Stimulated activated CD4-positive, alpha-beta T cell treated with anti-CD3 and anti-CD28 coated beads, TNF-alpha, amount 100 ng/mL, for 4 hours (primary cell): ENCODE measurements at regions not wholly inside any gene's neighbourhood (a gene's known extent, or its start where the extent isn't known, plus 50 kb on each side); places are given as distances from the start of the nearest gene placed in this dataset.

Experiments used
- DNase-seq, 3 experiments: peaks; one replicate each; pipeline ENCODE4 v3.0.0-alpha.2; 2020; ENCODE audit warnings: low read depth in 3 of 3

DNA sequence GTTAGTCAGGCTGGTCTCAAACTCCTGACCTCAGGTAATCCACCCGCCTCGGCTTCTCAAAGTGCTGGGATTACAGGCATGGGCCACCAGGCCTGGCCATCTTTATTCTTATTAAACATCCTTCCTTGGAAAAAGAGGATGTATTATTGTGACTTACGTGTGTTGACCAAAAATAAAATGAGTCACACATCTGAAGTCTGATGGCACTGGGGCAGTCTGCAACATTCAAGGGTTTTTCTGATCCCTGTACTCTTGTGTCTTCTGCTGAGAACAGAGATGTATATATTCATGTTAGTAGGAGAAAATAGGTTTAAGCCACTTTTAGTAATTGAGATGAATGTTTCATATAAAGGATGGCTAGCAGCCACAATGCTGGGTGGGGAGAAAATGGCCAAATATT is 129.9 kb upstream of the RIPOR2 start:
- DNase-seq: no peak

DNA sequence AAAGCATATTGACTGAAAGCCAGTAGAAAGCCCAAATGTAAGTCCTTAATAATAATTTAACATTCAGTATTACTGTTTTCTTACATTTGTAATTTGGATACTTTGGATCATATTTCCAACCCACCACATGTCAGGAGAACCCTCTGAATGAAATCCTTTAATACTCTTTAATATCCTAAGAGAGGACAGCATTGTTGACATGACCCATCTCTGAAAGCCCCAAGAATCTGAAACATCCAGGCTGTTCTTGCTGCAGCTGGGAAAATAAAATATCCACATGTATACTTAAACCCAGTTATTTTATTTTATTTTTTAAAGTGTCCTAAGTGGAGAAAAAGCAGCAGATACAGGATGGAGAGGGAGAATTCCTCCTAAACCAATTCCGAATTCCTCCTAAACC is 130.8 kb upstream of the RIPOR2 start:
- DNase-seq: no peak

DNA sequence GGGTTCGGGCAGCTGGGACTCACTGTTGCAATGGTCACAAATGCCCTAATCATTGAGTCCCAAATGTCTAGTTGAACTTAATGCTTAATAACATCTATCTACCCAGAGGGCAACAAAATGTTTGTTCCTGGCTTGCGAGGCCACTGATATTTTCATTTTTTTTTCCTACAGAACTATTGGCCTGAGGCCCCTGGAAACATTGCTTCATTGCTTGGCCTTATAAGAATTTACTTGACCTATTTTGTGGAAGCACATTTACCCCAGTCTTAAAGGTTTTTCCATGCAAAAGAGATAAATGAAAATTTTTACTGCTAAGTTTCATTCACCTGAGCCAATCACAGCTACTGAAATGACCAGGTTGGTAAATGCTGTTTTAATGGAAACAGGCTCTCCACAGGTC is 133.1 kb upstream of the RIPOR2 start:
- no peak for DNase-seq

DNA sequence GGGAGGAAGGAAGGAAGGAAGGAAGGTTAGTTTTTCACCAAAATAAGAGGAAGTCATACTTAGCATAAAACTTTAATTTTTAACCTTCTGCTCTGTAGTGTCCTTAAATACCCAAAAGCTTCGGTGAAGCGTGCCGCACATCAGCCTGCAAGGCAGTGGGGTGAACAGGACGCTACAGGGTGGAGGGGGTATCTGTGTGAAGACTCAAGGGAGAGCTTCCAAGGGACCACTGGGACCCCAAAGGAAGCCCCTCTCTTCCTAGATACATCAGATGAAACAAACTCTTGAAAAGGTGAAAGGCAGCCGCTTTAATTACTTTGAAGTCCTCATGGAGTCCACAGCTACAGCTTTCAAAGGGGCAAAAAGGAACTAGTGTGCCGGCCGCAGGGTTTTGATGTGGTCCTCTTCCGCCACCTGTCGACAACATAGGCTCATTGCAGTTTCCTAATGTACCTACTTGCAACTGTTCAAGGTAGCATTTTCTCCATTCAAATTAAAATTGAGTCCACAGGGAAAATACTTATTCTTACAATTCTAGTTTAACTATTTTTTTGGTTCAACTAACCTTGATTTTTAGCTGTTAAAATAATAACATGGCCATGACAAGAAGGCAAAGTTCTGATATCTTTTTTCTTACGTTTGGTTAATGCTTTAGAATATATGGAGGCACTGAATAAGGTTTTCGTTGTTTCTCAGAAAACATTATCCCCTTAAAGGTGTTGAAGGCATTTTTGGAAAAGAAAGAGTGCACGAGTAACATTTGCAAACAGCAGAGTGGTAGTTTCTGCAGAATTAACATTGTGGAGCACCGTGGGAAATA is 135.0 kb upstream of the RIPOR2 start:
- peak; percentile 42 to 75 (median 60) for DNase-seq

DNA sequence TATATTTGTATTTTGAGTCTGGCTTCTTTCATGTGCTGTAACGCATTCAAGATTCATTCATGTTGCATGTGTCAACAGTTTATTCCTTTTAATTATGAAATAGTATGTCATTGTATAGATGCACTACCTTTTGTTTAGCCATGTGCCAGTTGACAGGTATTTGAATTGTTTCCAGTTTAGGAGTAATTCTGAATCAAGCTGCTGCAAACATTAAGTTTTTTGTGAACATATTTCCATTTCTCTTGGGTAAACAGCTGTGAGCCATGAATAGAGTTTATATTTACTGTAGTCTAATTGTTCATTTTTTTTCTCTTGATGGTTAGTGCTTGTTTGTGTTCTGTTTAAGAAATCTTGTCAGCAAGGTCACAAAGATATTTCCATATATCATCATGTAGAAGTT is 142.4 kb upstream of the RIPOR2 start:
- no peak for DNase-seq

DNA sequence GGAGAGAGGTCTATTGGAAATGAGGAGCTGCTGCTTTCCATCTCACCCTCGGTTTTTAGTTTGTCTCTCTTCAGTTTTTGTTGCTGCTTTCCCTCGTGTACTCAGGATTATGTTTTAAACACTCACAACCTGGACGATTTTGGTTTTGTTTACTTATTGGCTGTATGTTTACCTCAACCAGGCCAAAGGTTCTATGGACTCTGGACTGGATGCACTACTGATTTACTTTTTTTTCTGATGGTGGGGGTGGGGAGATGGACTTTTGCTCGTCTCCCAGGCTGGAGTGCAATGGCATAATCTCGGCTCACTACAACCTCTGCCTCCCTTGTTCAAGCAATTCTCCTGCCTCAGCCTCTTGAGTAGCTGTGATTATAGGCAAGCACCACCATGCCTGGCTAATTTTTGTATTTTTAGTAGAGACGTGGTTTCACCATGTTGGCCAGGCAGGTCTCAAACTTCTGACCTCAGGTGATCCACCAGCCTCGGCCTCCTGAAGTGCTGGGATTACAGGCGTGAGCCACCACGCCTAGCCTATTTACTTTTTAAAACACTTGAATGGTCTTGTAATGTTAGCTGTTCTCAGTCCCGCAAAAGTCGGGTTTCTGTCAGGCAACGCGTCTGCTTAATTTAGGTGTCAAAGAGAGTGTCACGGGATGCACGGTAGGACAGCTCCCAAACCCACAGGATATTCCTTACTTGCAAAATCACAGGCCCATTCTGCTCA is 148.2 kb upstream of the RIPOR2 start:
- no peak for DNase-seq

DNA sequence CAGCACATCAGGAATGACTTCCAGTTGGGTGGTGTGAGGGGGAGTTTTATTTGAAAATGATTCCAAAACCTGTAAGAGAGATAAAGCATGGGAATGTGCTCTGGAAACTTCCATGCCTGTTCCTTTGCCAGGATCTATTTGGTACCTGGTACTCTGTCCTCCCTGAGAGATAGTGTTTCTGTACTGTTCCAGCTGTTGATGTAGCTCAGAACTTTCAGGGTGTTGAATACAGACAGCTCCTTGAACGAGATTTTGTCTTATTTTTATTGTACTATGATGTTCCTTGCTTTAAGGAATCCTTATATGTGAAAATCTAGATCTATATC is 148.7 kb upstream of the RIPOR2 start:
- DNase-seq: no peak

DNA sequence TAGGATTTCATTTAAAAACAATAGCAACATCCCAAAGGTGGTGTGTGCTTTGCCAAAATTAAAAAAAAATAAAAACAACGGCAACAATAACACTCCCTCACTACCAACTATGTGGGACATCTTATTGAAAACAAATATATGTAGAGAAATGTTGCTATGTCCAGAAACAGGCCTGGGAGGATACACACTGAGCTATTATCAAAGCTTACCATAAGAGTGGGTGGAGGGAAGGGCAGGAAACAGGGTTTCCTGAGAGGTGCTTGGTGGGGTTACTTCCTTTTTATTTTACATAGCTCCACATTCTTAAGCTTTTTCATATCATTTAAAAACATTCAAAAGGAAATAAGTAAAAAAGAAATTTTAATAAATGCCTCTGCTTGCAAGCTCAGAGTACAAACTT is 150.0 kb upstream of the RIPOR2 start:
- DNase-seq: no peak

DNA sequence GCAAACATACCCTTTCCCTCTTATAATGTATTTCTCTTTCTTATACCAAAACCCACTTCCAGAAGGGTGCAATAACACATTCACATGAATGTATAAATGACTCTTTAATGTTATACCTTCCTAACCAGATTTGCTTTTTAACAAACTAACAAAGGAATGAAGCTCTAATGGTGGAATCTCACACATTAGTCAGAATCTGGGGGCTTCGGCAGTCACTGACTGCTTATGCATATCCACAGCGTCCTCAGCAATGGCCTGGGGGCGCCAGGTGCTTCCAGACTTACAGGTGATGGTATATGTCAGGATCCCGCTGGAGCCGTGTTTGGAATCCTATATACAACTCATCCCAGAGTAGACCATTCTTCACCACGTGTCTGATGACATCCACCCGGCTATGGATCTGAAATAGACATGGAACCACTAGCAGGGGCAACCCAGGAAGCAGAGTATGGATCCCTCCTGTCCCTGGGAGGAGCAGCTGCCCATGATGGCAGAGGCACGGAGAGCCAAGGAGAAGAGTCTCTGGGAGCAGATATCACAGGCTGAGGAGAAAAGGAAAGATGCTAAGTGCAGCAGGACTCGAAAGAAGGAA is 150.8 kb upstream of the RIPOR2 start:
- no peak for DNase-seq

DNA sequence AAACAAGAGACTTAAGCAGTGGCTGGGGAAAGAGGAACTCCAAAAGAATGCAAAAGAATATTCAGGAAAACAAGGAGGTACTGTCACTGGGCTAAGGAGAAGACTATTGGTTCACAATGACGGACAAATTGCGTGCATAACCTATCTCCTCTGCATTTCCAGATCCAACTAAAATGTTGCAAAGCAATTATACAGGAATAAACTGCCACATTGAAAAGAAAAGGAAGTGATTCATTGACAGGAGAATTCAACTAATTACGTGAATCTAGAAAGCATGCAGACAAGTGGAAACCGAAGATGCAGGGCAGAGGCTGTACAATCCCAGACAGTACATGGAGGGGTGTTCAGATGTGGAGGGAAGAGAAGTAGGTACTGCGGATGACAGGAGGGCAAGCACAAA is 152.8 kb upstream of the RIPOR2 start:
- no peak for DNase-seq

DNA sequence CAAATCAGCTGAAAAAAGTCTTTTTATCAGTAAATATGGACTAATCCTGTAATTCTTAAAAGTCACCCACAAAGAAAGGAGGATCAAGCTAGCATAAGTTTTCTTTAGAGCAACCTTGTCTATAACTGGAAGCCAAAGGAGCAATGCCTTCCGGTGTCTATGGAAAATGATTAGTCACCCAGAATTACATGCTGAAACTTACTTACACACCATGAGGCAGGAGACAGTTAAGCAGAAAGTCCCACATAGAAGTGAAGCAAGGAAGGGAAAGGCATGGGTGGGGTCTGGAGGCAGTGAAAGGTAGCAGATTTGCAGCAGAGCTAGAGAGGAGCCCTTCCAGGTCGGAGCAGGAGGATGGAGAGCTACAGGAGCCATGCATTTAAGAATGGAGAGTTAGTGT is 153.7 kb upstream of the RIPOR2 start:
- no peak for DNase-seq

DNA sequence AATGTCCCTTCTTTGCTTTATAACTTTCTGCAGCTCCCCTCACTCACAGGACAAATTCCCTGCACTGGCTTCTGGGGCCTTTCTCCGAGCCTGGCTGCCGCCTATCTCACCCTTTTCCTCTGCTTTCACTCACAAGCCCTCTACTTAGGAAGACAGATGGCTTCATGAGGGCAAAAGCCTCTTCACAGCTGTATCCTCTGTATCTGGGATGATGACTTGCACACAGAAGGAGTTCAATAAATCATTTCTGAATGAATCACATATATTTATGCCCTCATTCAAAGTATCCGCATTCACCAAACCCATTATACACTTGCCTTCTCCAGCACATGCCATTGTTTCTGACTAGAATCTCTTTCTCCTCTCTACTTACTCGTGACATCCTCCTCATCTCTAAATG is 159.0 kb upstream of the RIPOR2 start:
- no peak for DNase-seq

DNA sequence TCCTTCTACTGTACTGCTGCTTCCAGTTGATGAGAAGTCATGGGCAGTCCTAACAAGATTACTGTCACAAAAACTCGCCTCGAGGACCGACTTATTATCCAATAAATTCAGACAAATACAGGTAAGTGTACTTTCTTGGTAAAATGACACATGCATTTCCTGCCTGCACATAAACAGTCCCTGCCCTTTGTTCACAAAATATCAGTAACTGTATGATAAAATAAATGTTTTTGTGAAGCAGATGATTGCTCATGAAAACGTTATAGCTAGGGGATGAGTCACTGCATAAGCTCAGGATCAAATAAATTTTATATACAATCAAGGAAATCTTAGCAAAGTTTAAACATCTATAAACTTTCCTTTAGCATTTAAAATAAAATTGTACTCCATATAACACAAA is 164.5 kb upstream of the RIPOR2 start:
- no peak for DNase-seq

DNA sequence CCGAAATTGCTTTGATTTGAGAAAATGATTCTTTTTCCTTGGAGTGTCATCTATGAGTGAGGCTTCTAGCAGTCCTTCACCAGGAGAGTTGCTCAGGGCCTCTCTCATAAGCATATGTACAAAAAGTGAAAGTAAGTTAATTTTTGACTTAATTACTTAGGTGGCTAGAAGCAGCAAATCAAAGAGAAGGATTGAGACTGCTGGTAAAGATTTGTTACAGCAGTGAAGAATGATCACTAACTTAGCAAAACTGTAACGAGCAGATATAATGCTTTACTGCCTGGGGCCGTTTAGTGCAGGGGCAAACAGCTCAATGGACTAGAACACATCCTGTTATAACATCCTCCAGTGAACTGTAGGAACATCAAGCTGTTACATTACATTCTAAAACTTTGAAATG is 167.8 kb upstream of the RIPOR2 start:
- no peak for DNase-seq

DNA sequence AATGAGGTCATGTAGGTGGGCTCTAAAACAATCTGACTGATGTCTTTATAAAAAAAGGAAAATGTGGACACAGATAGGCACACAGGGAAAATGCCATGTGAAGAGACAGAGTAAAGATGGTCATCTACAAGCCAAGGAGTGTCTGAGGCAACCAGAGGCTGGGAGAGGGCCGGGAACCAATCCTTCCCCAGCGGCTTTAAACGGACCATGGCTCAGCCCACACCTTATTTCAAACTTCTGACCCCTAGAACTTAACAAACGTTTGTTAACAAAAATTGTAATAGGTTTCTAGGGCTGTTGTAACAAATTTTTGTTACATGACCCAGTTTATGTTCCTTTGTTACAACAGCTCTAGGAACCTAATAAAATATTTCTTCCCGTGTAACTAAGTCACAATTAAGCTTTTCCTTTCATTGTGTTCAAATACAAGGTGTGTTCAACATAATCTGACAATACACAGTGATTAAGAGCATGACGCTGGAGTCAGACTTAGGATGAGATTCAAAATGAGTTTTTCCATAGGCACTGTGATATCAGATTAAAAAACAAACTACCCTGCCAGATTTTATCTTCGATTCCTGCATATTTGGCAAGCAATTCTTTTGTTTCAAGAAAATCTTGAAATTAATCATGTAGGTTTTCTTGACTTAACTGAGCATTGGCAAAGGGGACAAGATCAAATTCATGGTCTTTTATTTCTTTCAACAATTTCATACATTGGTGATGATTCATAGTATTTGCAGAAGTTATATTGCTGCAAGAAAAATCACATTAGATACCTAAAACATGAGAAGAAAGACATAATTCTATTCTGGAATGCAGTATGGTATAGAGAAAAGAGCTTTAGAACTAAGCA is 169.5 kb upstream of the RIPOR2 start:
- no peak for DNase-seq

DNA sequence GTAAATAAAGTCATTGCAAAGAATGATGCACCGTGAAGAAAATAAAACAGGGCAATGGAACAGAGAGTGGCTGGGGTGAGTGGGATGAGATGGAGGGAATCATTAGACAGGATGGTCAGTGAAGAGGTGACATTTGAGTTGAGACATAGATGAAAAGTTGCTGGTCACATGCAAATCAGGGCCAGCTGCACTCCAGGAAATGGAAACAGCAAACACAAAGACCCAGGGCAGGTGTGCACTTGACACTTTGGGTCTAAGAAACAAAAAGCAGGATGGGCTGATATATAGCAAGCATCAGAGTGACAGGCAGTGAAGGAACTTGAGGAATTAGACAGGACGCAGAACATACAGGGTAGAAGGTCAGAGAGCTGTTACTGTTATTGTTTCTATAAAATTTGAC is 171.5 kb upstream of the RIPOR2 start:
- DNase-seq: no peak

DNA sequence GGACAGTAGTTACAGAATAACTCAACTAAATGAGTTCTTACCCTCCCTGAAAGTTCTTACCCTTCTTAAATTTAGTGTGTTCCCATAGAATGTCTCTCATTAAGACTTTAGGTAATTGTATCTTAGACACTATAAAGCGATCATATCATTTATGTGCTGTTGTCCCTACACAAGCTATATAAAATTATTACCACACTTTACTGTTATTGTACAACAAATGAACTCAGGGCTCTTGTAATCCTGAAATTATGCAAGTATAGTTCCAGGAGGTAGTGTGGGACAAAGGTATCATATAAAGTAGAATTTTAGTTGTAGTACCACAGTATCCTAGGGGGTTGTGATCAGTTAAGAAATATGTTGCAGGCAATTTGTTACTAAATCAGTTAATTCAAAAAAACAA is 167.4 kb upstream of the CARMIL1 start:
- DNase-seq: no peak

DNA sequence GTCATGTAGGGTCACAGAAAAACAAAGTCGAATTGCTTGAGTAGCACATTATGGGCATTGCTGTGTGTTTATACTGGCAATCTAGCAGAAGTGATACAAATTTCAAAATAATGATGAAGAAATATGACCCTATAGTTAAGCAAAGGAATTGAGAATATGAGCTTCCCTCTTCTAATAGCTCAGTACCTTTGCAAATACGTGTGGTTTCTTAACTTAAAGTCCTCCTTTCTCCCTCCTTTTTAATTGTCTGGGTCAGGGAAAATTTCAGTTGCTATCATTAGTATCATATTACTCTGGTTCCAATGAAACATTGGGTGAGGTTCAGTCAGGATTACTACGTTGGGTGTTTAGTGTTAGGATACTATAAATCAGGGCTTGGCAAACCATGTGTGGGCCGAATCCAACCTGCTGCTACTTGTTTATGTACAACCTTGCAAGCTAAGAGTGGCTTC is 166.8 kb upstream of the CARMIL1 start:
- no peak for DNase-seq

DNA sequence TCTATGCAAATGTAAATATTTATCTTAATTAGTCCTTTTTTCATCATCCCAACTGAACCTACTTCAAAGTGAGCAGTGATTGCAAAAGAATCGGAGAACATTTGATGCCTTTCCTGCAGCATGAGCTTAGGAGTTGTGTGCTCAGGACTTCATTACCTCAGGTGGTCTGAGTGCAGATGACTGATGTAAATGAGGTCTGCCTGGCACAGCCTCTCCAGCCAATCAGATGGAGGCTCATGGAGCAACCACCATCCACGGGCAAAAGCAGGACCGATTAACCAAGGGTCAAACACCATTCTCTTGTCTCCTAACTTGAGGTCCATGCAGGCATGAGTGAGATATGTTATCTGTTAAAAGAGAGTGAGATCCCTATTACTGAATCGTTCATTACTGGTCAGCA is 165.7 kb upstream of the CARMIL1 start:
- no peak for DNase-seq

DNA sequence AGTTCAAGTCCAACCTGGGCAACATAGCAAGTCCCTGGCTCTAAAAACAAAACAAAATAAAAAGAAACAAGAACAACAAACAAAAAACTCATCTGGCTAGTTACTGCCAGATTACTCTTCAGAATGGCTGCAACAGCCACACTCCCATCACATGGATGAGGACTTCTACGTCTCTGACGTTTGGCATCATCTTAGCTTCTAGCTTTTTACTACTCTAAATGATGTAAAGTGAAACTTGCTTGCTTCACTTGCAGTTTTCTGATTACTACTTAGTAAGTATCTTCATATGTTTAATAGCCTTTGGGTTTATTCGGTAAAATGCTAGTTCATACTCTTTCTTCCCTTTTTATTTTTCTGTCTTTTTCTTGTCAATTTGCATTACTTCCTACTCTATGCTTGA is 161.1 kb upstream of the CARMIL1 start:
- DNase-seq: no peak

DNA sequence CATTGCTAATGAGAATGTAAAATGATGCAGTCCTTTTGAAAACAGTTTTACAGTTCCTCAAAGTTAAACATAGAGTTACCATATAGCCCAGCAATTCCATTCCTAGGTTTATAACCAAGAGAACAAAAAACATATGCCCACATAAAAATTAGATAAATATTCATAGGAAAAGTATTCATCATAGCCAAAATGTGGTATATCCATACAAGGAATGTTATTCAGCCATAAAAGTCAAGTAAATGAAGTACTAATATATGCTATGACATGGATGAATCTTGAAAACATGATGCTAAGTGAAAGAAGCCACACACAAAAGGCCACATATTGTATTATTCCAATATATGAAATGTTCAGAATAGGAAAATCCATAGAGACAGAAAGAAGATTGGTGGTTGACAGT is 158.0 kb upstream of the CARMIL1 start:
- DNase-seq: no peak

DNA sequence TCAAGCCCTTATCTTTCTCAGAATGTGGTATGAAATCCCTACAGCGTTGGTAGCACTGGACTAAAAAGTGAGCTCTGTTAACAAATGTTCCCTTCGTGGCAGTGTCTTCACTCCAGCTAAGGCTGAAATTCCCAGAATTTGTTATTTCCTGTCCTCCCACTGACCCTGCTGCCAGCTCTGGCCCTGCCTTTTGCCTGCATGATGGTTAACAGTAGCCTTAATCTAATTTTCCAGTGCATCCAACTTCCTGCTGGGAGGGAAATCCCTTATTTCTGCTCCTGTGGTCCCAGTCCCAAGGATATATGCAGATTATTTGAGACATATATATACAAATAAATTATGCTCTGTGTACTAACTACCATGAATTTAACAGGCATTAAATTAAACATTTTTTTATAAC is 157.2 kb upstream of the CARMIL1 start:
- DNase-seq: no peak
